SIG-M5 (cell line): ENCODE measurements at regions not wholly inside any gene's neighbourhood (a gene's known extent, or its start where the extent isn't known, plus 50 kb on each side); places are given as distances from the start of the nearest gene placed in this dataset.

ENCODE experiments used
- DNase-seq: peaks from one replicate; lab custom pipeline; 2025; lab: John Stamatoyannopoulos, UW

DNA sequence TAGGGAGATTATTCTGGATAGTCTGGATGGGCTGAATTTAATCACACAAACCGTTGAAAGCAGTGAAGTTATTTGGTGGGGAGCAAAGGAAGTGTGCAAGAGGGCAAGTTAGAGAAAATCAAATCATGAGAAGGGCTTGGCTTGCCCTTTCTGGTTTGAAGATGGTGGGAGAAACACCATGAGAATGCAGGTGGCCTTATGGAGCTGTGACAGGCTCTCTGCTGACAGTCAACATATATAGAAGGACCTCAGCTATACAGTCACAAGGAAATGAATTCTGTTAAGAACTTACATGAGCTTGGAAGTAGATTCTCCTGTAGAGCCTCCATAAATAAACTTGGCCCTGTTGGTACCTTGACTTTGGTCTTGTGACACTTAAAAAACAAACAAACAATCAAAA, 72.3 kb downstream of the GMNC start:
- DNase-seq, result no peak

DNA sequence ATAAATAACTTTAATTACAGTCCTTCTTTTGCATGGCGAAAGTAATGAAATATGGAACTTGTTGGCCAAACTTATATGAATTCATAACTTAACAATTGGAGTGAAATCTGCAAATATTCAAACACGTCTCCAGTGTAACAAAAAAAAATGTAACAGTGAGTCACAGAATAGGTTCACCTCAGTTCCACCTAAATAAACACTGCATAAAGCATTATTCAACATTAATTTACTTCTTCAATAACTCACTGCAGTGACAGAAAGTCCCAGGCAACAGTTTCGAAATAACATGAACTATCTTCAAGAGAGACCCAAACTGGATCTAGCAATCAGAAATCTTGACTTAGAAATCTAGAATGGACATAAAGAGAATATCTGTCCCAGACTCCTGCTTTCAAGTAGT, 75.6 kb downstream of the GMNC start:
- DNase-seq, result no peak

GRCh38 chr3:190785047-190785446, 77.4 kb downstream of the GMNC start:
- DNase-seq, result no peak

GRCh38 chr3:190780524-190780923, 82.0 kb downstream of the GMNC start:
- DNase-seq, result no peak

- DNase-seq, result no peak
Observed at GRCh38 chr3:190774633-190775032, 87.9 kb downstream of the GMNC start.

- no peak for DNase-seq
Observed at GRCh38 chr3:190773948-190774347, 88.5 kb downstream of the GMNC start.

GRCh38 chr3:190772831-190773230, 89.7 kb downstream of the GMNC start:
- DNase-seq, result no peak

DNA sequence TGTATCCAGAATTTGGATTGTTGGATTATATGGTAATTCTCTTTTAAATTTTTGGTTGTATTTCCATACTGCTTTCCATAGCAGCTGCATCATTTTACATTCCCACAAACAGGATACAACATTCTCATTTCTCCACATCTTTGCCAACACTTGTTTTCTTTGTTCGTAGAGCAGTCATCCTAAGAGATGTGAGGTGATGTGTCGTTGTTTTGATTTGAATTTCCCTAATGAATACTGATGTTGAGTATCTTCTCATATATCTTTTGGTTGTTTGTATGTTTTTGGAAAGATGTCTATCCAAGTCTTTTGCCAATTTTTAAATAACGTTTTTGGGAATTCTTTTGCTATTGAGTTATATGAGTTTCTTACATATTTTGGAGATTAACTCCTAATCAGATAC, 93.6 kb downstream of the GMNC start:
- DNase-seq, result no peak

- DNase-seq, result no peak
Observed at GRCh38 chr3:190767851-190768250, 94.6 kb downstream of the GMNC start.

DNA sequence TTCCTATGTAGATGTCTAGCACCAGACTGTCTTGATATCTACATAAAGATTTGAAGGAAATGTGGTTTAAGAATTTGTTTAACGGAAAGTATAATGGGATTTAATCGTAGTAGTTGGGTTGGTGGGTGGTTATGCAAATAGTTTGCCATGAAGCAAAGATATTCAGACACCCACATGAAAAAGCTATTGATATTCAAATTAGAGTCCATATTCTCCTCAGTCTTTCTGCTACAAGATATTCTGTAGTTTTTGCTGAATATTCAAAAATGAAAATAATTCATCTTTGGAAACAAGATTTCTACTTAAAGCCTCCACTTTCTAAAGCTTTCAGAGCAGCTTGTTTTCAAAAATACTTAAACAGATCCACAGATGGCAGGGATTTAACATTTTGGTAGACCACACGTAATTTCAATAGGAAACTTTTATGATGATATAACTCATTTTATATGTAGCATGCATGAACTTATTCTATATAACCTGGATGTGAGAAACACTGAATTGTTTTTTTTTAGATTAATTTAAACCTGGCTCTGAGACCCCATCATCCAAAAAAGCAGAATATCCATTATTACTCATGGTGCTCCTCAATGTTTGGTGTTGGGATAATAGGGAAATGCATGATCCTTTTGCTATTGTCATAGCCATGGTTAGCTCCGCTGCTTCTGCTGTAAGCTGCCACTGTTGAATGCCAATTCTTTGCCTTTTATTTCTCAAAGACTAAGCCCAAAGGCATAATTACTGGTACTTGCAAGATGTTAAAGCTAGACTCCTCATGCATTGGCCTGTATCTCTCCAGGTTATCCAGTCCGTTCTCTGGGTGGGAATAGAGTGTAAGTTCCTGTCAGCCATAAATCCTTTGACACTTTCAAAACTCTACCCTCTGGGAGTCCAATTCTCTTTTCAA, 98.0 kb downstream of the GMNC start:
- no peak for DNase-seq

- no peak for DNase-seq
Observed at GRCh38 chr3:190762801-190763200, 99.7 kb downstream of the GMNC start.

DNA sequence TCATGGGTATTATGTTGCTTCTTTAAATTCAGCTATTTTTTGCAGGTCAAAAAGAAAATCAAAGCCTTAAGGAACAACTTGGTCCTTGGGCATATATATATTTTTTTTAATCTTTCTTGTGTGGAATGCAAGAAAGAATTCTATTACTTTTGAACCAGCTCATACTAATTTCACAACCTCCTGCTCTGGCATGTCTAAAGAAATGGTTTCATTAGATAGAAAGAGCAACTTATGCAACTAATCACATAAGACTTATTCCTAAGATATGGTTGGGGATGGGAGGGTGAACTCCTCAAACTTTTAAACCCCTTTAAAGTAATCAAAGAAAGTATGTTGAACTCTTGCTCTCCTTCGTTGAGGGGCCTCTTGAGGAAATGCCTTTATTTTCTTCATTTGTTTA, 114.9 kb downstream of the GMNC start:
- DNase-seq, result no peak

DNA sequence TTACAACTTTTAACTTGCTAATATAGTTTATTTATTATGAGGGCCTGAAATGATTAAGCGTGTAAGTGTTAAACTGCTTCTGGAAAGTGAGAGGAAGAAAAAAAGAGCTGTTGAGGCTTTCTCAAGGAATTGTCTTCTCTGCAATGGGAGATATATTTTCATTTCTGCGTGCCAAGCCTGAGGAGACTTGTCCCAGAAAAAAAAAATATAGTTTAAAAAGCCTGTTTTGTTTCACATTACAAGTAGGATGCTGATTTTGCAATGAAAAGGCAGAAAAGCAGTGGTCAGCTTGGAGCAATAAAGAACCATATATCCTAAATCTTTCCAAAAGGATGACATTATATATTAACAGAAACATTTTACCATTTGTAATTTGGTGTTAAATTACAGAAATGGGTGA, 115.5 kb downstream of the GMNC start:
- DNase-seq, result no peak

- DNase-seq, result no peak
Observed at GRCh38 chr3:190746531-190746930, 116.0 kb downstream of the GMNC start.

GRCh38 chr3:190741788-190742187, 120.7 kb downstream of the GMNC start:
- no peak for DNase-seq

GRCh38 chr3:190739641-190740185, 122.8 kb downstream of the GMNC start:
- no peak for DNase-seq

- DNase-seq, result no peak
Observed at GRCh38 chr3:190738636-190739155, 123.8 kb downstream of the GMNC start.

GRCh38 chr3:190737446-190737845, 125.0 kb downstream of the GMNC start:
- DNase-seq, result no peak

- DNase-seq, result no peak
Observed at GRCh38 chr3:190734490-190734889, 128.0 kb downstream of the GMNC start.

DNA sequence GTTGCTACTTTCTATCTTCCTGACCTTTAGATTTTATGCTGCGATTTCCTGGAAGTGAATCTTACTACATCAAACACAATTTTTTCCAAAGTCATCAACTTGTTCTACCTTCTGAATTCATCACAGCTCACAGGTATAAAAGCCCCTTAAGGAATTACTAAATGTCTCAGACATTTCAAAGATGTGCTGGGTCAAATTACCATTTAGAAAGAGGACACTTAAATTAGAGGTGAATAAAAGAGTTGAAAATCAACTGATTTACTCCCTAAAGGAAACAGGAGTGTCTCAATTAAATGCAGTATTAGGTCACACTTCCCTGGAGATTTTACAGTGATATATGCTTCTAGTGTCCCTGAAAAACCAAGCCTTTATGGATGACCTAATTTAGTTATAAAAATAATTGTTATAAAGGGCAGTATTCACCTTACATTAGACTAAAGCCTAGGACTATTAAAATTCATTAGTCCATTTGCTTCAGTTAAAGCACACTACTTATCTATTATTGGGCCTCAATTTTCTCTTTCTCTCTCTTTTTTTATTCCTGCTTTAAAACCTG, 128.8 kb downstream of the GMNC start:
- no peak for DNase-seq

DNA sequence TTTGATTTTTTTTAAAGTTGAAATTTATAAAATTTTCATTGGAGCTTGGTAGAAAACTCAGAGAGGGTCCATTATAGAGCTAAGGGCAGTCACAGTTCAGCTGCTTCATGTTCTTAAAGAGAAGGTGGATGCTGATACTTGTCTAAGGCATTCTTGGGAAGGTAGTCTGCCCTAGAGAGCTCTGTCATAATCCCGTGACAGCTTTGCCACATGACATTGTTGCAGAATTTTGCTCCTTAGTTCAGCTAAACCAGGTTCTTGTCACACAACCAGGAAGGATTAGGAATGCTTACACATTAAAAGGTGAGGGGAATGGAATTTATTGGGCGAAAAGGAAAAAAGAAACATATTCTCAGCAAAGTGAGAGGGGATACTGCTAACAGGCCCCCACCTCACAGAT, 130.9 kb downstream of the GMNC start:
- no peak for DNase-seq

- peak; percentile 6 for DNase-seq
Observed at GRCh38 chr3:190728574-190729246, 133.8 kb downstream of the GMNC start.
